PC-9 (cell line): ENCODE measurements at regions not wholly inside any gene's neighbourhood (a gene's known extent, or its start where the extent isn't known, plus 50 kb on each side); places are given as distances from the start of the nearest gene placed in this dataset.

Source experiments
- BruUV-seq: library from RNA; stranded (reverse); fragments of 400-500 nt; replicated peaks from 2 replicates; lab custom pipeline; 2021; lab: Mats Ljungman, UMichigan
- CTCF ChIA-PET: fragments of 300-600 bp; sonication (Branson Sonifier 250); formaldehyde crosslinking; loops from one replicate; lab custom pipeline; 2022; ENCODE audit warnings: antibody characterized with exemption; lab: Charles Lee
- POLR2A ChIA-PET: fragments of 300-600 bp; sonication (Branson Sonifier 250); formaldehyde crosslinking; loops from one replicate; lab custom pipeline; 2022; ENCODE audit warnings: antibody characterized with exemption; ENCODE audit not compliant: unreplicated experiment; lab: Charles Lee
- DNase-seq, 2 experiments: peaks; one replicate each; pipeline versions ENCODE4 v3.0.0 to v3.0.0-alpha.2; 2015 to 2022; ENCODE audit warnings: mixed read lengths in 1 of 2
- H2AFZ ChIP-seq: fragments of 200-600 bp; sonication (generic); 2 replicates; pipeline ENCODE4 v1.8.1; 2017; ENCODE audit warnings: antibody characterized with exemption
- H3F3A ChIP-seq: fragments of 200-600 bp; sonication (generic); 2 replicates; pipeline ENCODE4 v1.8.1; 2017; ENCODE audit warnings: antibody characterized with exemption, mild to moderate bottlenecking, low read depth; ENCODE audit not compliant: insufficient read depth
- H3K27ac ChIP-seq: fragments of 200-600 bp; sonication (generic); 2 replicates; pipeline ENCODE4 v1.6.1; 2016; ENCODE audit warnings: mixed run types
- H3K27me3 ChIP-seq: fragments of 200-600 bp; sonication (generic); 2 replicates; pipeline ENCODE4 v1.6.1; 2016; ENCODE audit warnings: low read depth, mixed run types; ENCODE audit not compliant: insufficient read depth
- H3K36me3 ChIP-seq: fragments of 200-600 bp; sonication (generic); 2 replicates; pipeline ENCODE4 v1.6.1; 2016; ENCODE audit warnings: low read depth, mixed run types
- H3K4me1 ChIP-seq: fragments of 200-600 bp; sonication (generic); replicated peaks from 2 replicates; pipeline ENCODE4 v1.6.1; 2016; ENCODE audit warnings: mixed run types; ENCODE audit not compliant: insufficient read depth
- H3K4me2 ChIP-seq: fragments of 200-600 bp; sonication (generic); 2 replicates; pipeline ENCODE4 v1.6.1; 2017; ENCODE audit warnings: mixed run types
- H3K4me3 ChIP-seq: fragments of 200-600 bp; sonication (generic); 2 replicates; pipeline ENCODE4 v1.6.1; 2016; ENCODE audit warnings: mixed run types
- H3K79me2 ChIP-seq: fragments of 200-600 bp; sonication (generic); 2 replicates; pipeline ENCODE4 v1.6.1; 2017; ENCODE audit warnings: low read depth, mixed run types
- H3K9me2 ChIP-seq: fragments of 200-600 bp; sonication (generic); 2 replicates; pipeline ENCODE4 v1.8.1; 2017; ENCODE audit warnings: mild to moderate bottlenecking; ENCODE audit not compliant: insufficient read depth
- H3K9me3 ChIP-seq: fragments of 200-600 bp; sonication (generic); 2 replicates; pipeline ENCODE4 v1.8.1; 2016; ENCODE audit warnings: low read depth; ENCODE audit not compliant: insufficient read depth
- H4K20me1 ChIP-seq: fragments of 200-600 bp; sonication (generic); 2 replicates; pipeline ENCODE4 v1.8.1; 2017; ENCODE audit not compliant: insufficient read depth
- EZH2 ChIP-seq: fragments of 200-600 bp; sonication (generic); IDR thresholded peaks from 2 replicates; pipeline ENCODE4 v1.8.0; 2017; ENCODE audit warnings: antibody characterized with exemption, low read depth
- intact Hi-C: fragments of 100-400 bp; cut with micrococcal nuclease; formaldehyde crosslinking; loops from one replicate; pipeline ENCODE4 v1.10.0; 2022; ENCODE audit not compliant: unreplicated experiment
- TF ChIP-seq, protein P1 (sequence below): fragments of 200-600 bp; sonication (generic); conservative IDR thresholded peaks from 2 replicates; pipeline ENCODE4 v1.6.1; 2017; ENCODE audit warnings: mixed run types, antibody characterized with exemption, mild to moderate bottlenecking, moderate library complexity

DNA sequence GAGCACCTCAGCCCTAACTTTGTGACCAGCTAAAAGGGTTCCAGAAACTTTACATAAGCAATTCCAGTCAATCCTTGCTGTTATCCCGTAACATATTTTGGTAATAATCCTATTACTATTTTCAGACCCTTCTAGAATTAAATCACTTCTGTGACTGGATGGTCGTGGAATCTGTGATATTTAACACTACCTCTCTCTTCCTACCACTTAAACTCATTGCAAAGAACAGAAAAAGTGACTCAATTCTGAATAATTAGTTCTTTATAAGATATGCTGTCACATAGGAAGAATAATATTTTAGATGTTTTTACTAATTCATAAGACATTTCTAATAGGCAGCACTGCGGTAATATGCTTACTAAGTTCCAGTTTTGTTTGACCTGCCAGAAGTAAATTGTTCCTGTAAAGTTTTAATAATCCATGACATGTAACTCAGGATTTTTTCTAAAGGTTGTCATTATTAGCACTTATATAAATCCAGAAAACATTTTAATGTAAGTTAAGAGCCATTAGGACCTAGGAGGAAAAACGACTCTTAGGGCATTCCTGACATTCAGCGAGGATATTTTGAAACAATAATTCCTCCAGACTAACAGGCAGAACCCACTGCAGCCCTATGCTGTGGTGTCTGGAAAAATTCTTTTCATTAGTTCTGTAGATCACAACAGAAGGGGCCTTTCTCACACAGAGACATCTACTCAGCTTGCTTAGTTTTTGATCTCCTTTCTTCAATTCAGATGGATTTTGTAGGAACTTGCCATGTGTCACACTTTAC is 113.3 kb upstream of the MBNL1 start:
- H3K79me2 ChIP-seq, result no peaks in the 10 kb centered on the region
- intact Hi-C loops, result no loop called here
- no peak for TF ChIP-seq EZH2
- TF ChIP-seq, protein P1, sequence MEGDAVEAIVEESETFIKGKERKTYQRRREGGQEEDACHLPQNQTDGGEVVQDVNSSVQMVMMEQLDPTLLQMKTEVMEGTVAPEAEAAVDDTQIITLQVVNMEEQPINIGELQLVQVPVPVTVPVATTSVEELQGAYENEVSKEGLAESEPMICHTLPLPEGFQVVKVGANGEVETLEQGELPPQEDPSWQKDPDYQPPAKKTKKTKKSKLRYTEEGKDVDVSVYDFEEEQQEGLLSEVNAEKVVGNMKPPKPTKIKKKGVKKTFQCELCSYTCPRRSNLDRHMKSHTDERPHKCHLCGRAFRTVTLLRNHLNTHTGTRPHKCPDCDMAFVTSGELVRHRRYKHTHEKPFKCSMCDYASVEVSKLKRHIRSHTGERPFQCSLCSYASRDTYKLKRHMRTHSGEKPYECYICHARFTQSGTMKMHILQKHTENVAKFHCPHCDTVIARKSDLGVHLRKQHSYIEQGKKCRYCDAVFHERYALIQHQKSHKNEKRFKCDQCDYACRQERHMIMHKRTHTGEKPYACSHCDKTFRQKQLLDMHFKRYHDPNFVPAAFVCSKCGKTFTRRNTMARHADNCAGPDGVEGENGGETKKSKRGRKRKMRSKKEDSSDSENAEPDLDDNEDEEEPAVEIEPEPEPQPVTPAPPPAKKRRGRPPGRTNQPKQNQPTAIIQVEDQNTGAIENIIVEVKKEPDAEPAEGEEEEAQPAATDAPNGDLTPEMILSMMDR, result no peak
- no peaks in the 10 kb centered on the region for H3K36me3 ChIP-seq
- no peaks in the 10 kb centered on the region for H3K9me3 ChIP-seq
- CTCF ChIA-PET, result no interaction called here
- no peaks in the 10 kb centered on the region for H4K20me1 ChIP-seq
- H2AFZ ChIP-seq, result 0 out of 2 replicates have a peak overlapping the region, but pooled peaks have one; percentile 31
- no peak overlapping the region for H3K27ac ChIP-seq
- no peak overlapping the region for H3K4me2 ChIP-seq
- no peak overlapping the region for H3K4me3 ChIP-seq
- no peaks in the 10 kb centered on the region for H3F3A ChIP-seq
- no peaks in the 10 kb centered on the region for H3K27me3 ChIP-seq
- no peaks in the 10 kb centered on the region for H3K9me2 ChIP-seq
- POLR2A ChIA-PET, result interaction anchor here (0.6 kb wide), 1 partner anchor 1718 kb away, joined by 11 read pairs; no protein-coding TSS in a partner anchor
- BruUV-seq, result no TSS peak
- no peaks in the 10 kb centered on the region for H3K4me1 ChIP-seq
- DNase-seq, result no peak

DNA sequence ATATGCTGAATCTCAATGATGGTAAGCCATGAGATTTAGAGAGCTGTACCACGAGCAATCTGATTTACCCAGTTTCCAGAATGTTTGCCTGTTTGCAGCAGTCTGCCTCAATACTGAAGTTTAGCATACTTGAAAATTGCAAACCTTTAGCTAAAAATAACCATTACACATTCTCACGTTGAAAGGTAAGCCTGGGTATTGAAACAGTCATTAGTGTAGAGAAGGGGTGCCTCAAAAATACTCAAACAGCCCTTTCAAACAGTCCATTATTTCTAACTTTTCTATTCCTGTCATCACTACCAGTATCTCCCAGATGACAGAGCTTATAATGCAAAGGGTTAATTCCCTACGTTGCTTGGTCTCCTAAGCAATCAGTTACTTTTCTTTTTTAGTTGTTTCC is 111.8 kb upstream of the MBNL1 start:
- no peaks in the 10 kb centered on the region for H3F3A ChIP-seq
- intact Hi-C loops, result no loop called here
- H3K9me3 ChIP-seq, result no peaks in the 10 kb centered on the region
- no peak for DNase-seq
- 0 out of 2 replicates have a peak overlapping the region, but pooled peaks have one; percentile 18 for H2AFZ ChIP-seq
- no peaks in the 10 kb centered on the region for H3K79me2 ChIP-seq
- H3K4me3 ChIP-seq, result no peak overlapping the region
- no peaks in the 10 kb centered on the region for H3K9me2 ChIP-seq
- BruUV-seq, result no TSS peak
- H4K20me1 ChIP-seq, result no peaks in the 10 kb centered on the region
- H3K27ac ChIP-seq, result no peak overlapping the region
- TF ChIP-seq, protein P1, result no peak
- TF ChIP-seq EZH2, result no peak
- H3K36me3 ChIP-seq, result no peaks in the 10 kb centered on the region
- ChIA-PET POLR2A (no interaction called here), CTCF (no interaction called here)
- no peak overlapping the region for H3K4me2 ChIP-seq
- no peaks in the 10 kb centered on the region for H3K4me1 ChIP-seq
- no peaks in the 10 kb centered on the region for H3K27me3 ChIP-seq

DNA sequence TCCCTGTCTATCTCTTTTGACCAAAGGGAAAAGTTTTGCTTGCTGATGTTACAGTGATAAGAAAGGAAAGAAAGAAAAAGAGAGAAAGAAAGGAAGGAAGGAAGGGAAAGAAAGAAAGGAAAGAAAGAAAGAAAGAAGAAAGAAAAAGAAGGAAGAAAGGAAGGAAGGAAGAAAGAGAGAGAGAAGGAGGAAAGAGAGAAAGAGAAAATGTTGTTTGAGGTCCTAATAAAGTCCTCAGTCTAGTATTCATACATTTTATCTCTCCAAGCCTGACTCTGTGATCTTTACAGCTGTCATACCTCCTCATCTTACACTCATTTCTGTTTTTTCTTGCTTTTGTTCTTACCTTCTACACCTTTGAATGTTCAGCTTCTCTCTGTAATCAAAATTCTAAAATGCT is 111.4 kb upstream of the MBNL1 start:
- H3F3A ChIP-seq, result no peaks in the 10 kb centered on the region
- H3K9me2 ChIP-seq, result no peaks in the 10 kb centered on the region
- H4K20me1 ChIP-seq, result no peaks in the 10 kb centered on the region
- no peaks in the 10 kb centered on the region for H3K9me3 ChIP-seq
- ChIA-PET CTCF (no interaction called here), POLR2A (no interaction called here)
- H3K79me2 ChIP-seq, result no peaks in the 10 kb centered on the region
- H3K36me3 ChIP-seq, result no peaks in the 10 kb centered on the region
- TF ChIP-seq EZH2, result no peak
- TF ChIP-seq, protein P1, result no peak
- intact Hi-C loops, result no loop called here
- no peaks in the 10 kb centered on the region for H3K4me1 ChIP-seq
- BruUV-seq, result no TSS peak
- no peak for DNase-seq
- H3K27ac ChIP-seq, result no peak overlapping the region
- H3K4me3 ChIP-seq, result no peak overlapping the region
- H3K27me3 ChIP-seq, result no peaks in the 10 kb centered on the region
- no peak overlapping the region for H3K4me2 ChIP-seq
- H2AFZ ChIP-seq, result 0 out of 2 replicates have a peak overlapping the region, but pooled peaks have one; percentile 18
